SK-N-SH (cell line): ENCODE measurements at regions not wholly inside any gene's neighbourhood (a gene's known extent, or its start where the extent isn't known, plus 50 kb on each side); places are given as distances from the start of the nearest gene placed in this dataset.

Experiments used
- CTCF ChIA-PET: fragments of 300-600, 350-600 bp; formaldehyde crosslinking; extraction: SDS; loops from one replicate; lab custom pipeline; 2021; lab: Yijun Ruan, JAX
- POLR2A ChIA-PET: fragments of 350-600 bp; sonication (Branson Sonifier 250); formaldehyde crosslinking; extraction: SDS; loops from one replicate; lab custom pipeline; 2020; ENCODE audit warnings: antibody characterized with exemption, inconsistent platforms; lab: Yijun Ruan, JAX
- DNase-seq: peaks from one replicate; pipeline ENCODE4 v3.0.0; 2012
- H2AFZ ChIP-seq: fragments of 200-600 bp; sonication (generic); 2 replicates; pipeline ENCODE4 v1.8.1; 2016; ENCODE audit warnings: antibody characterized with exemption, mild to moderate bottlenecking, low read depth
- H3F3A ChIP-seq: fragments of 200-600 bp; sonication (generic); replicated peaks from 2 replicates; pipeline ENCODE3; 2016; ENCODE audit warnings: antibody characterized with exemption, mild to moderate bottlenecking; ENCODE audit not compliant: insufficient read depth
- H3K27ac ChIP-seq, 2 experiments: fragments of 200-500 bp in 1 of 2; fragments of 200-600 bp in 1 of 2; sonication (Bioruptor generic) in 1 of 2; sonication (generic), shearing (Covaris generic) in 1 of 2; 2 replicates each; pipeline versions ENCODE4 v1.5.1 to v1.6.1; 2014 to 2016; ENCODE audit warnings: low read depth in 2 of 2, inconsistent platforms in 1 of 2, low read length in 1 of 2, mild to moderate bottlenecking in 1 of 2, mixed read lengths in 1 of 2
- H3K27me3 ChIP-seq: fragments of 200-600 bp; sonication (generic), shearing (Covaris generic); 2 replicates; pipeline ENCODE4 v1.6.1; 2016; ENCODE audit warnings: mixed run types; ENCODE audit not compliant: insufficient read depth
- H3K36me3 ChIP-seq, 2 experiments: fragments of 200-500 bp in 1 of 2; fragments of 200-600 bp in 1 of 2; sonication (Bioruptor generic) in 1 of 2; sonication (generic) in 1 of 2; replicated peaks in 1 of 2; 2 replicates each; pipeline versions ENCODE3 to v1.5.1; 2014 to 2016; ENCODE audit warnings: low read length in 1 of 2, mild to moderate bottlenecking in 1 of 2; ENCODE audit not compliant: insufficient read depth in 2 of 2, control insufficient read depth in 1 of 2
- H3K4me1 ChIP-seq, 2 experiments: fragments of 200-500 bp in 1 of 2; fragments of 200-600 bp in 1 of 2; sonication (Bioruptor generic) in 1 of 2; sonication (generic), shearing (Covaris generic) in 1 of 2; 2 replicates each; pipeline versions ENCODE4 v1.5.1 to v1.6.1; 2014 to 2016; ENCODE audit warnings: low read depth in 1 of 2, low read length in 1 of 2, mixed run types in 1 of 2; ENCODE audit not compliant: insufficient read depth in 2 of 2, control insufficient read depth in 1 of 2
- H3K4me2 ChIP-seq: fragments of 200-600 bp; sonication (generic), shearing (Covaris generic); 2 replicates; pipeline ENCODE4 v1.6.1; 2017; ENCODE audit warnings: mixed run types
- H3K4me3 ChIP-seq, 2 experiments: fragments of 200-500 bp in 1 of 2; fragments of 200-600 bp in 1 of 2; sonication (Bioruptor generic) in 1 of 2; sonication (generic), shearing (Covaris generic) in 1 of 2; 2 replicates each; pipeline versions ENCODE4 v1.5.1 to v1.8.1; 2014 to 2016; ENCODE audit warnings: low read depth in 2 of 2, inconsistent platforms in 1 of 2, low read length in 1 of 2, mild to moderate bottlenecking in 1 of 2, mixed read lengths in 1 of 2, moderate library complexity in 1 of 2
- H3K79me2 ChIP-seq: fragments of 200-600 bp; sonication (generic); 2 replicates; pipeline ENCODE4 v1.8.1; 2017; ENCODE audit warnings: mild to moderate bottlenecking; ENCODE audit not compliant: insufficient read depth
- H3K9ac ChIP-seq: fragments of 200-600 bp; sonication (generic); 2 replicates; pipeline ENCODE4 v1.6.1; 2017; ENCODE audit warnings: mixed run types
- H3K9me2 ChIP-seq: fragments of 200-600 bp; sonication (generic); 2 replicates; pipeline ENCODE4 v1.6.1; 2017; ENCODE audit warnings: mixed run types
- H3K9me3 ChIP-seq: fragments of 200-600 bp; sonication (generic); 2 replicates; pipeline ENCODE4 v1.6.1; 2017; ENCODE audit warnings: mixed run types, mild to moderate bottlenecking, moderate library complexity
- H4K20me1 ChIP-seq: fragments of 200-600 bp; sonication (generic); 2 replicates; pipeline ENCODE4 v1.6.1; 2017; ENCODE audit warnings: mild to moderate bottlenecking, mixed run types; ENCODE audit not compliant: insufficient read depth
- EP300 ChIP-seq, 2 experiments: IDR thresholded peaks; 2 replicates each; pipeline versions ENCODE4 v1.4.0 to v1.6.1; 2012; ENCODE audit warnings: borderline replicate concordance in 1 of 2, low read depth in 1 of 2, low read length in 1 of 2
- FOXJ3 ChIP-seq: sonication (generic); formaldehyde crosslinking; IDR thresholded peaks from 2 replicates; pipeline ENCODE4 v1.5.1; 2020; ENCODE audit warnings: mild to moderate bottlenecking, missing genetic modification reagents
- NRF1 ChIP-seq: IDR thresholded peaks from 2 replicates; pipeline ENCODE4 v1.6.1; 2012; ENCODE audit warnings: low read depth, mild to moderate bottlenecking, low read length
- POLR2AphosphoS5 ChIP-seq: IDR thresholded peaks from 2 replicates; pipeline ENCODE4 v1.6.1; 2012; ENCODE audit warnings: low read depth, low read length
- RAD21 ChIP-seq: IDR thresholded peaks from 2 replicates; pipeline ENCODE4 v1.6.1; 2012; ENCODE audit warnings: mild to moderate bottlenecking, low read length
- RCOR1 ChIP-seq: fragments of 150-350 bp; IDR thresholded peaks from 2 replicates; pipeline ENCODE4 v1.6.1; 2017; ENCODE audit warnings: antibody characterized with exemption, low read length
- RXRA ChIP-seq: IDR thresholded peaks from 2 replicates; pipeline ENCODE4 v1.4.0; 2012; ENCODE audit warnings: low read depth, mild to moderate bottlenecking, borderline replicate concordance
- TAF1 ChIP-seq: IDR thresholded peaks from 2 replicates; pipeline ENCODE4 v1.6.1; 2012; ENCODE audit warnings: low read depth, mild to moderate bottlenecking, low read length, moderate library complexity, borderline replicate concordance
- TCF12 ChIP-seq: IDR thresholded peaks from 2 replicates; pipeline ENCODE4 v1.4.0; 2012
- WGBS: methylation state at CpG from one replicate; pipeline ENCODE4 v1.1.6; 2017; ENCODE audit warnings: low lambda C conversion rate; 5-methylcytosine and 5-hydroxymethylcytosine counted together
- TF ChIP-seq, protein P1 (sequence below): IDR thresholded peaks from 2 replicates; pipeline ENCODE4 v1.4.0; 2012; ENCODE audit warnings: low read depth, borderline replicate concordance
- TF ChIP-seq, protein P2 (sequence below): fragments of 150-350 bp; IDR thresholded peaks from 2 replicates; pipeline ENCODE4 v1.6.1; 2017; ENCODE audit warnings: antibody characterized with exemption, low read length, low read depth, borderline replicate concordance
- TF ChIP-seq, protein P3 (sequence below): fragments of 200-600 bp; sonication (generic); IDR thresholded peaks from 2 replicates; pipeline ENCODE4 v1.6.1; 2017; ENCODE audit warnings: antibody characterized with exemption, mild to moderate bottlenecking, moderate library complexity
- TF ChIP-seq, protein P4 (sequence below): IDR thresholded peaks from 2 replicates; pipeline ENCODE4 v1.6.1; 2012; ENCODE audit warnings: mild to moderate bottlenecking, low read depth, low read length, moderate library complexity
- TF ChIP-seq, protein P5 (sequence below): IDR thresholded peaks from 2 replicates; pipeline ENCODE4; 2012

DNA sequence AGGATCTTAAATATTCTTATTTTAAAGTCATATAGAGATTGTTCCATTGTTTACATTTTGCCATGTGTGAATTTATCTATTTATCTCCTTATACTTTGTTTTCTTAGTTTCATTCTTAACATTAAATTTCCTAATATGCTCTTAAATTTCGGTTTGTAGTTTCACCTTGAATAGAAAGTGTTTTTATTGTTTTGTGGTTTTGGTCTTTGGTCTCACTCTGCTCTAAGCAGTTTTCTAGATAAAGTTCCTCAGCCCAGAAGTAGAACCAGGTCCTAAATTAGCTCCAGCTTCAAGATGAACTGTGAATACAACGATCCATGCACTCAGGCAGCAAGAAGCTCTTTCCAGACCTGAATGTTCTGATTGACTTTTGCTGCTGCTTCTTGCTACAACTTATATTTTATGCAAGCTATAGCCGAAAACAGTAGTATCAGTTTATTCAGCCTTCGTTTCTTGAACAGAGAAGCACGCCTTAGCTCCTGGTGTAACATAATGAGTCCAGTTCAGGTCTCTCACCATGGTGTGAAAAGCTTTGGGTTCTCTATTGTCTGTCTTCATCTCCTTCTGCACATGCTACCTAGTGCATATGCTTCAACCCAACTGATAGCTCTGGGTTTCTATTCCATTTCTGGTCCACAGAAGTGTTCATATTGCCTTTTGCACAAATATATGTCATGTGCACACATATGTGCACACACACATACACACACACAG is 95.3 kb downstream of the SEM1 start:
- Histone ChIP-seq H3K9me2 (no peaks in the 10 kb centered on the region), H3K27me3 (no peaks in the 10 kb centered on the region), H3K9me3 (no peaks in the 10 kb centered on the region), H3K27ac (no peak overlapping the region), H3F3A (no peaks in the 10 kb centered on the region), H3K4me2 (no peak overlapping the region), H3K79me2 (no peaks in the 10 kb centered on the region)
- POLR2A ChIA-PET: no interaction called here
- TF ChIP-seq, protein P1, sequence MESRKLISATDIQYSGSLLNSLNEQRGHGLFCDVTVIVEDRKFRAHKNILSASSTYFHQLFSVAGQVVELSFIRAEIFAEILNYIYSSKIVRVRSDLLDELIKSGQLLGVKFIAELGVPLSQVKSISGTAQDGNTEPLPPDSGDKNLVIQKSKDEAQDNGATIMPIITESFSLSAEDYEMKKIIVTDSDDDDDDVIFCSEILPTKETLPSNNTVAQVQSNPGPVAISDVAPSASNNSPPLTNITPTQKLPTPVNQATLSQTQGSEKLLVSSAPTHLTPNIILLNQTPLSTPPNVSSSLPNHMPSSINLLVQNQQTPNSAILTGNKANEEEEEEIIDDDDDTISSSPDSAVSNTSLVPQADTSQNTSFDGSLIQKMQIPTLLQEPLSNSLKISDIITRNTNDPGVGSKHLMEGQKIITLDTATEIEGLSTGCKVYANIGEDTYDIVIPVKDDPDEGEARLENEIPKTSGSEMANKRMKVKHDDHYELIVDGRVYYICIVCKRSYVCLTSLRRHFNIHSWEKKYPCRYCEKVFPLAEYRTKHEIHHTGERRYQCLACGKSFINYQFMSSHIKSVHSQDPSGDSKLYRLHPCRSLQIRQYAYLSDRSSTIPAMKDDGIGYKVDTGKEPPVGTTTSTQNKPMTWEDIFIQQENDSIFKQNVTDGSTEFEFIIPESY: no peak
- TF ChIP-seq RCOR1 (no peak), FOXJ3 (CRISPR knock-in tag) (no peak), RXRA (no peak), EP300 (IDR thresholded peaks at IDR 0.05; ENCODE audit: borderline replicate concordance in 1 of 2, low read depth in 1 of 2, low read length in 1 of 2) (no peak), NRF1 (no peak), RAD21 (no peak), POLR2AphosphoS5 (no peak), TAF1 (no peak), TCF12 (no peak)
- TF ChIP-seq, protein P2, sequence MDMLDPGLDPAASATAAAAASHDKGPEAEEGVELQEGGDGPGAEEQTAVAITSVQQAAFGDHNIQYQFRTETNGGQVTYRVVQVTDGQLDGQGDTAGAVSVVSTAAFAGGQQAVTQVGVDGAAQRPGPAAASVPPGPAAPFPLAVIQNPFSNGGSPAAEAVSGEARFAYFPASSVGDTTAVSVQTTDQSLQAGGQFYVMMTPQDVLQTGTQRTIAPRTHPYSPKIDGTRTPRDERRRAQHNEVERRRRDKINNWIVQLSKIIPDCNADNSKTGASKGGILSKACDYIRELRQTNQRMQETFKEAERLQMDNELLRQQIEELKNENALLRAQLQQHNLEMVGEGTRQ: no peak
- TF ChIP-seq, protein P3, sequence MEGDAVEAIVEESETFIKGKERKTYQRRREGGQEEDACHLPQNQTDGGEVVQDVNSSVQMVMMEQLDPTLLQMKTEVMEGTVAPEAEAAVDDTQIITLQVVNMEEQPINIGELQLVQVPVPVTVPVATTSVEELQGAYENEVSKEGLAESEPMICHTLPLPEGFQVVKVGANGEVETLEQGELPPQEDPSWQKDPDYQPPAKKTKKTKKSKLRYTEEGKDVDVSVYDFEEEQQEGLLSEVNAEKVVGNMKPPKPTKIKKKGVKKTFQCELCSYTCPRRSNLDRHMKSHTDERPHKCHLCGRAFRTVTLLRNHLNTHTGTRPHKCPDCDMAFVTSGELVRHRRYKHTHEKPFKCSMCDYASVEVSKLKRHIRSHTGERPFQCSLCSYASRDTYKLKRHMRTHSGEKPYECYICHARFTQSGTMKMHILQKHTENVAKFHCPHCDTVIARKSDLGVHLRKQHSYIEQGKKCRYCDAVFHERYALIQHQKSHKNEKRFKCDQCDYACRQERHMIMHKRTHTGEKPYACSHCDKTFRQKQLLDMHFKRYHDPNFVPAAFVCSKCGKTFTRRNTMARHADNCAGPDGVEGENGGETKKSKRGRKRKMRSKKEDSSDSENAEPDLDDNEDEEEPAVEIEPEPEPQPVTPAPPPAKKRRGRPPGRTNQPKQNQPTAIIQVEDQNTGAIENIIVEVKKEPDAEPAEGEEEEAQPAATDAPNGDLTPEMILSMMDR: no peak
- TF ChIP-seq, protein P4, sequence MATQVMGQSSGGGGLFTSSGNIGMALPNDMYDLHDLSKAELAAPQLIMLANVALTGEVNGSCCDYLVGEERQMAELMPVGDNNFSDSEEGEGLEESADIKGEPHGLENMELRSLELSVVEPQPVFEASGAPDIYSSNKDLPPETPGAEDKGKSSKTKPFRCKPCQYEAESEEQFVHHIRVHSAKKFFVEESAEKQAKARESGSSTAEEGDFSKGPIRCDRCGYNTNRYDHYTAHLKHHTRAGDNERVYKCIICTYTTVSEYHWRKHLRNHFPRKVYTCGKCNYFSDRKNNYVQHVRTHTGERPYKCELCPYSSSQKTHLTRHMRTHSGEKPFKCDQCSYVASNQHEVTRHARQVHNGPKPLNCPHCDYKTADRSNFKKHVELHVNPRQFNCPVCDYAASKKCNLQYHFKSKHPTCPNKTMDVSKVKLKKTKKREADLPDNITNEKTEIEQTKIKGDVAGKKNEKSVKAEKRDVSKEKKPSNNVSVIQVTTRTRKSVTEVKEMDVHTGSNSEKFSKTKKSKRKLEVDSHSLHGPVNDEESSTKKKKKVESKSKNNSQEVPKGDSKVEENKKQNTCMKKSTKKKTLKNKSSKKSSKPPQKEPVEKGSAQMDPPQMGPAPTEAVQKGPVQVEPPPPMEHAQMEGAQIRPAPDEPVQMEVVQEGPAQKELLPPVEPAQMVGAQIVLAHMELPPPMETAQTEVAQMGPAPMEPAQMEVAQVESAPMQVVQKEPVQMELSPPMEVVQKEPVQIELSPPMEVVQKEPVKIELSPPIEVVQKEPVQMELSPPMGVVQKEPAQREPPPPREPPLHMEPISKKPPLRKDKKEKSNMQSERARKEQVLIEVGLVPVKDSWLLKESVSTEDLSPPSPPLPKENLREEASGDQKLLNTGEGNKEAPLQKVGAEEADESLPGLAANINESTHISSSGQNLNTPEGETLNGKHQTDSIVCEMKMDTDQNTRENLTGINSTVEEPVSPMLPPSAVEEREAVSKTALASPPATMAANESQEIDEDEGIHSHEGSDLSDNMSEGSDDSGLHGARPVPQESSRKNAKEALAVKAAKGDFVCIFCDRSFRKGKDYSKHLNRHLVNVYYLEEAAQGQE: no peak
- TF ChIP-seq, protein P5, sequence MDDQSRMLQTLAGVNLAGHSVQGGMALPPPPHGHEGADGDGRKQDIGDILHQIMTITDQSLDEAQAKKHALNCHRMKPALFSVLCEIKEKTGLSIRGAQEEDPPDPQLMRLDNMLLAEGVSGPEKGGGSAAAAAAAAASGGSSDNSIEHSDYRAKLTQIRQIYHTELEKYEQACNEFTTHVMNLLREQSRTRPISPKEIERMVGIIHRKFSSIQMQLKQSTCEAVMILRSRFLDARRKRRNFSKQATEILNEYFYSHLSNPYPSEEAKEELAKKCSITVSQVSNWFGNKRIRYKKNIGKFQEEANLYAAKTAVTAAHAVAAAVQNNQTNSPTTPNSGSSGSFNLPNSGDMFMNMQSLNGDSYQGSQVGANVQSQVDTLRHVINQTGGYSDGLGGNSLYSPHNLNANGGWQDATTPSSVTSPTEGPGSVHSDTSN: no peak
- TF ChIP-seq, all 33 proteins: peak for 0
- Histone ChIP-seq H3K36me3 (no peaks in the 10 kb centered on the region), H3K4me3 (no peak overlapping the region), H2AFZ (no peak overlapping the region), H3K9ac (no peak overlapping the region), H4K20me1 (no peaks in the 10 kb centered on the region), H3K4me1 (no peaks in the 10 kb centered on the region)
- CTCF ChIA-PET: no interaction called here
- WGBS: 42% methylated on average over 5 of the region's 5 CpGs
- no peak for DNase-seq
